ENCODE measurements at regions not wholly inside any gene's neighbourhood (a gene's known extent, or its start where the extent isn't known, plus 50 kb on each side); places are given as distances from the start of the nearest gene placed in this dataset.

DNA sequence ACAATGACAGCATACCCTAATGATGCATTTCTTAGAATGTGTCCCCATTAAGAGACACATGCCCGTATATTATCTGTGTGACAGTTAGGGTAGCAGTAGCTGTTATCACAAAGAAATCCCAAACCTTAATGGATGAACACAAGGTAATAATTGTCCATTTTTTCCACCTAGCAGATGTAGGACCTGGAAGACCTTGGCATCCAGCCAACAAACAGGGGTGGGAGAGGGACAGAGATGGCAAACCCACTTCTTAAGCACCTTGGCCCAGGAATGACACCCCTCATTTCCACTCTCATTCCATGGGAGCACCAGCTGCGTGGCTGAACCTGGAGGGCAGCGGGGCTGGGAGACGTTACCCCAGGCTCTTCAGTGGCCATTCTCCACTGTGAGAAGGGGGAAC, 679.0 kb downstream of the AACS start:
- TF ChIP-seq, protein P1, sequence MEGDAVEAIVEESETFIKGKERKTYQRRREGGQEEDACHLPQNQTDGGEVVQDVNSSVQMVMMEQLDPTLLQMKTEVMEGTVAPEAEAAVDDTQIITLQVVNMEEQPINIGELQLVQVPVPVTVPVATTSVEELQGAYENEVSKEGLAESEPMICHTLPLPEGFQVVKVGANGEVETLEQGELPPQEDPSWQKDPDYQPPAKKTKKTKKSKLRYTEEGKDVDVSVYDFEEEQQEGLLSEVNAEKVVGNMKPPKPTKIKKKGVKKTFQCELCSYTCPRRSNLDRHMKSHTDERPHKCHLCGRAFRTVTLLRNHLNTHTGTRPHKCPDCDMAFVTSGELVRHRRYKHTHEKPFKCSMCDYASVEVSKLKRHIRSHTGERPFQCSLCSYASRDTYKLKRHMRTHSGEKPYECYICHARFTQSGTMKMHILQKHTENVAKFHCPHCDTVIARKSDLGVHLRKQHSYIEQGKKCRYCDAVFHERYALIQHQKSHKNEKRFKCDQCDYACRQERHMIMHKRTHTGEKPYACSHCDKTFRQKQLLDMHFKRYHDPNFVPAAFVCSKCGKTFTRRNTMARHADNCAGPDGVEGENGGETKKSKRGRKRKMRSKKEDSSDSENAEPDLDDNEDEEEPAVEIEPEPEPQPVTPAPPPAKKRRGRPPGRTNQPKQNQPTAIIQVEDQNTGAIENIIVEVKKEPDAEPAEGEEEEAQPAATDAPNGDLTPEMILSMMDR (IDR thresholded peaks at IDR 0.05; ENCODE audit: extremely low read depth in 1 of 2, insufficient read depth in 1 of 2, low read depth in 1 of 2, low read length in 2 of 2), result no peak
- TF ChIP-seq POLR2A (IDR thresholded peaks at IDR 0.05; ENCODE audit: low read depth, low read length) (no peak), EZH2 (IDR thresholded peaks at IDR 0.05; ENCODE audit: borderline replicate concordance, low read depth, low read length, severe bottlenecking) (no peak), POLR2AphosphoS5 (IDR thresholded peaks at IDR 0.05; ENCODE audit: insufficient read depth, low read depth, low read length) (no peak)

Data from endothelial cell of umbilical vein (primary cell).